Memory B cell (primary cell): ENCODE measurements at regions not wholly inside any gene's neighbourhood (a gene's known extent, or its start where the extent isn't known, plus 50 kb on each side); places are given as distances from the start of the nearest gene placed in this dataset.
"Not testable (repeated sequence)": the region's sequence is repeated elsewhere in the genome, so short reads cannot be mapped to it uniquely, and the experiment has no call there.

Source experiments
- ATAC-seq: fragments of 150-1000 bp; cut with Tn5 transposase; 2 replicates; pipeline ENCODE4 v1.10.0; 2021; ENCODE audit warnings: low read depth, mild to moderate bottlenecking, moderate library complexity
- DNase-seq, 2 donors: peaks; one replicate each; pipeline ENCODE4 v3.0.0; 2022; ENCODE audit warnings: low spot score in 2 of 2
- H3K27ac Mint-ChIP-seq: one replicate; pipeline ENCODE4 v1.8.0; 2022; ENCODE audit warnings: mild to moderate bottlenecking, moderate library complexity, mixed read lengths
- H3K27me3 Mint-ChIP-seq: one replicate; pipeline ENCODE4 v1.8.0; 2022; ENCODE audit warnings: mixed read lengths
- H3K36me3 Mint-ChIP-seq: one replicate; pipeline ENCODE4 v1.8.0; 2022; ENCODE audit warnings: mild to moderate bottlenecking, mixed read lengths
- H3K4me1 Mint-ChIP-seq: one replicate; pipeline ENCODE4 v1.8.0; 2022; ENCODE audit warnings: mixed read lengths
- H3K4me3 Mint-ChIP-seq: one replicate; pipeline ENCODE4 v1.8.0; 2022; ENCODE audit warnings: mild to moderate bottlenecking, moderate library complexity, mixed read lengths
- H3K9me3 Mint-ChIP-seq: one replicate; pipeline ENCODE4 v1.8.0; 2022; ENCODE audit warnings: mixed read lengths

GRCh38 chr17:14429084-14429483 is 128.2 kb downstream of the HS3ST3B1 start:
- Mint-ChIP-seq H3K27me3 (no peaks in the 10 kb centered on the region), H3K4me1 (peaks cover 28% of the 10 kb centered on the region), H3K36me3 (no peaks in the 10 kb centered on the region), H3K27ac (peak overlapping the region; percentile 82), H3K4me3 (peak overlapping the region; percentile 78), H3K9me3 (peaks cover 1% of the 10 kb centered on the region)
- peak; percentile 15 for ATAC-seq
- DNase-seq, result no peak

- no peaks in the 10 kb centered on the region for H3K36me3 Mint-ChIP-seq
- H3K27me3 Mint-ChIP-seq, result peaks cover under 1% of the 10 kb centered on the region
- peaks cover 26% of the 10 kb centered on the region for H3K4me1 Mint-ChIP-seq
- H3K4me3 Mint-ChIP-seq, result peak overlapping the region; percentile 78
- peak overlapping the region; percentile 82 for H3K27ac Mint-ChIP-seq
- ATAC-seq (peak; percentile 79), DNase-seq (peak in 1 of 2 donors; percentile 18)
- H3K9me3 Mint-ChIP-seq, result peaks cover 1% of the 10 kb centered on the region
Observed at GRCh38 chr17:14428648-14429029, 127.8 kb downstream of the HS3ST3B1 start.

- Mint-ChIP-seq H3K9me3 (peaks cover 1% of the 10 kb centered on the region), H3K4me3 (peak overlapping the region; percentile 78), H3K27ac (peak overlapping the region; percentile 82), H3K36me3 (no peaks in the 10 kb centered on the region), H3K27me3 (peaks cover 2% of the 10 kb centered on the region), H3K4me1 (peaks cover 26% of the 10 kb centered on the region)
- DNase-seq (peak; percentile 32 to 37), ATAC-seq (peak; percentile 93)
Observed at GRCh38 chr17:14427900-14428647, 127.2 kb downstream of the HS3ST3B1 start.

- H3K4me1 Mint-ChIP-seq, result not testable (repeated sequence)
Observed at GRCh38 chr17:14423156-14423555, 122.3 kb downstream of the HS3ST3B1 start.

GRCh38 chr17:14417336-14417735 is 116.5 kb downstream of the HS3ST3B1 start:
- no peak overlapping the region for H3K4me3 Mint-ChIP-seq
- ATAC-seq, result no peak

More at GRCh38 chr17:14423156-14423555, 122.3 kb downstream of the HS3ST3B1 start:
- H3K9me3 Mint-ChIP-seq, H3K27me3 Mint-ChIP-seq, DNase-seq, H3K4me3 Mint-ChIP-seq, ATAC-seq, H3K27ac Mint-ChIP-seq, H3K36me3 Mint-ChIP-seq: not testable (repeated sequence)

GRCh38 chr17:14409292-14409691 is 108.4 kb downstream of the HS3ST3B1 start:
- Mint-ChIP-seq H3K27ac (no peak overlapping the region), H3K4me1 (peaks cover 2% of the 10 kb centered on the region), H3K27me3 (no peaks in the 10 kb centered on the region), H3K4me3 (no peak overlapping the region), H3K36me3 (no peaks in the 10 kb centered on the region), H3K9me3 (peaks cover 1% of the 10 kb centered on the region)
- ATAC-seq (no peak), DNase-seq (no peak)

More at GRCh38 chr17:14417336-14417735, 116.5 kb downstream of the HS3ST3B1 start:
- H3K9me3 Mint-ChIP-seq, result peaks cover 9% of the 10 kb centered on the region
- H3K27ac Mint-ChIP-seq, result no peak overlapping the region
- DNase-seq, result no peak
- H3K27me3 Mint-ChIP-seq, result no peaks in the 10 kb centered on the region
- no peaks in the 10 kb centered on the region for H3K36me3 Mint-ChIP-seq
- no peaks in the 10 kb centered on the region for H3K4me1 Mint-ChIP-seq

GRCh38 chr17:14407541-14407940 is 106.7 kb downstream of the HS3ST3B1 start:
- Mint-ChIP-seq H3K27me3 (no peaks in the 10 kb centered on the region), H3K4me3 (no peak overlapping the region), H3K9me3 (peaks cover 1% of the 10 kb centered on the region), H3K4me1 (peaks cover 2% of the 10 kb centered on the region), H3K27ac (no peak overlapping the region), H3K36me3 (no peaks in the 10 kb centered on the region)
- ATAC-seq, result no peak
- DNase-seq, result no peak

- peaks cover 2% of the 10 kb centered on the region for H3K4me1 Mint-ChIP-seq
- H3K36me3 Mint-ChIP-seq, result peaks cover 5% of the 10 kb centered on the region
- ATAC-seq (no peak), DNase-seq (no peak)
- H3K27me3 Mint-ChIP-seq, result peaks cover 2% of the 10 kb centered on the region
- peaks cover 6% of the 10 kb centered on the region for H3K9me3 Mint-ChIP-seq
- no peak overlapping the region for H3K4me3 Mint-ChIP-seq
- H3K27ac Mint-ChIP-seq, result no peak overlapping the region
Observed at GRCh38 chr17:14405189-14405588, 104.3 kb downstream of the HS3ST3B1 start.
